ENCODE measurements at regions not wholly inside any gene's neighbourhood (a gene's known extent, or its start where the extent isn't known, plus 50 kb on each side); places are given as distances from the start of the nearest gene placed in this dataset.

- DNase-seq, result no peak
Observed at GRCh38 chr2:125070726-125071505, 1045.8 kb downstream of the CNTNAP5 start.

- no peak for DNase-seq
Observed at GRCh38 chr2:125073440-125073839, 1048.4 kb downstream of the CNTNAP5 start.

- DNase-seq, result no peak
Observed at GRCh38 chr2:125085904-125086303, 1060.8 kb downstream of the CNTNAP5 start.

DNA sequence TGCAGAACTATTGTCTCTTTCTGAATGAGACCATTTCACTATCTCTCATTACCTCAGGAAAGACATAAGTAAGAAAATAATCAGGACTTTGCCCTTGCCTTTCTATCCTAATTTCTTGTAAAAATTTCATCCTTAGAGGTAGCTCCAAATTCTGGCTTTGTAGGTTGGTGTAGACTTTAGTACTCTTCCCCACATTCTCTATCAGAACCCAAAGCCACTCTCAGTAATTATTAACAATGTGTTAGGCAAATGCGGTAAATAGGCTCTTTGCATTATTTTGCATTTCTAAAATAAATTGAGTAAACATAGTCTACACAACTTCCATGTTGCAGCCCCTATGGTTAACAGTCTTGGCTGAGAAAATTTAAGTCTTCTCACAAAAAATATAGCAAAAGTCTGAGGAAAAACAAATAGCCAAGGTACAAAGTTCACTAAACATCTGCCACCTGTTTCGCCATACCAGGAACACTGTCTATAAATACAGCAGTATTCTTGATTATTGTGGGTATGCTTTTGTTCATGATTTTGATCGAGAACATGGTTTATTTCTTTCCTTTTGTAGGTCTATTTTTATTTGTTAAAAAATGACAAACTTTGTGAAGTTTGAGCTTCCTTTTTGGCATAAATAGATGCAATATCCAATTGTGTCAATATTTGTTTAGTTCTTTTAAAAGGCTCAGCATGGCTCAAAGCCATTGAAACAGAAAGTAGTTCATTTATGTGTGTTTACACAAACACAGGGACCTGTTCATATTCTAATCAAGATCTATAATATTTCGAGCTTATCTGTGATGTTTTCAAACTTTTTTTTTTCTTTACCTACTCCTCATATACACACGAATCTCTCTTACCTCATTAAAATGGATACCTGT is 1061.5 kb downstream of the CNTNAP5 start:
- DNase-seq, result no peak

GRCh38 chr2:125092276-125093009 is 1067.4 kb downstream of the CNTNAP5 start:
- no peak for DNase-seq

DNA sequence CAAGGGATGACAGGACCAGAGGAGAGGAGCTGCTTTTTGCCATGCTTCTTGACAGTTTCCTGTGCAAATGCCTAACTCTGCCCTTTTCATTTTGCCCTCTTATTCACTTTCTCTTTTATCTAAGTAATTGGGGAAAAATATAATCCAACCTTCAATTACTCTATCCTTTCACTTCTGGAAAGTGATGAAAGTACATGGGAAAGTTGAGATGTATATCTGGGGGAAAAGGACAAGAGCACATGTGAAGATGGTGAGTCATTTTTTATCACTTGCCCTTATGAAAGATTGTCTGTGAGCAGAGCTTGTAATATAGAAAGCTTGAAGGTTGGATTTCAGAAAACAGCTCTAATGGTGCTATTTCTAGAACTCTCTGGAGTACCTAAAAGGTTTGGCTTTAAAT is 1070.7 kb downstream of the CNTNAP5 start:
- no peak for DNase-seq

- no peak for DNase-seq
Observed at GRCh38 chr2:125106710-125107109, 1081.6 kb downstream of the CNTNAP5 start.

- no peak for DNase-seq
Observed at GRCh38 chr2:125107446-125107845, 1082.4 kb downstream of the CNTNAP5 start.

- DNase-seq, result no peak
Observed at GRCh38 chr2:125108251-125108650, 1083.2 kb downstream of the CNTNAP5 start.

DNA sequence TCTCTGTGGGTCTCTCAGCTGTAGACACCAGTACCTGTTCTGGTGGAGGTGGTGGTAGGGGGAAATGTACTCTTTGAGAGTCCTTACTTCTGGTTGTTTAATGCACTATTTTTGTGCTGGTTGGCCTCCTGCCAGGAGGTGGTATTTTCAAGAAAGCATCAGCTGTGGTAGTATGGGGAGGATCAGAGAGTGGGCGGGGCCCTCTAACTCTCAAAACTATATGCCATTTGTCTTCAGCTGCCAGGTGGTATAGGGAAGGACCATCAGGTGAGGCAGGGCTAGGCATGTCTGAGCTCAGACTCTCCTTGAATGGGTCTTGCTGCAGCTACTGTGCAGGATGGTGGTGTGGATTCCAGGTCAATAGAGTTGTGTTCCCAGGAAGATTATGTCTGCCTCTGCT is 1100.8 kb downstream of the CNTNAP5 start:
- no peak for DNase-seq

- no peak for DNase-seq
Observed at GRCh38 chr2:125160947-125161346, 1135.9 kb downstream of the CNTNAP5 start.

- DNase-seq, result no peak
Observed at GRCh38 chr2:125167152-125167551, 1142.1 kb downstream of the CNTNAP5 start.

GRCh38 chr2:125167820-125168219 is 1142.7 kb downstream of the CNTNAP5 start:
- DNase-seq, result no peak

DNA sequence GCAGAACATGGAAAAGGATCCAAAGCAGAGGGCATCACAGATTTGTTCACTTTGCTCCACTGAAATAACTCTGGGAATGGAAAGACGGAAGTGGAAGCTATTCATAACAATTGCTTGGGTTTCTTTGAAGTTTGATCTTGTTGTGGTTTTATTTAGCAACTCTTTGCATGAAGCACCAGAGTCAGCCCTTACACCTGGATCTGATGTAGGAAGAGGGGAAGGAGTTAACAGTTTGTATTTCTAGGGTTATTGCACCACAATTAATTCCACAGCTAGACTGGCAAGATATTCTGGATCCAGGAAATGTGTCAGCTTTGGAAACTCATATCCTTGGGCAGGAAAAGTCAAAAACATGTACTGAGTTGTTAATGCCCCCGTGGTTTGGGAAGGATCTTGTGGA is 1143.4 kb downstream of the CNTNAP5 start:
- DNase-seq, result no peak

- no peak for DNase-seq
Observed at GRCh38 chr2:125169022-125169763, 1144.1 kb downstream of the CNTNAP5 start.

- DNase-seq, result no peak
Observed at GRCh38 chr2:125169764-125170146, 1144.7 kb downstream of the CNTNAP5 start.

DNA sequence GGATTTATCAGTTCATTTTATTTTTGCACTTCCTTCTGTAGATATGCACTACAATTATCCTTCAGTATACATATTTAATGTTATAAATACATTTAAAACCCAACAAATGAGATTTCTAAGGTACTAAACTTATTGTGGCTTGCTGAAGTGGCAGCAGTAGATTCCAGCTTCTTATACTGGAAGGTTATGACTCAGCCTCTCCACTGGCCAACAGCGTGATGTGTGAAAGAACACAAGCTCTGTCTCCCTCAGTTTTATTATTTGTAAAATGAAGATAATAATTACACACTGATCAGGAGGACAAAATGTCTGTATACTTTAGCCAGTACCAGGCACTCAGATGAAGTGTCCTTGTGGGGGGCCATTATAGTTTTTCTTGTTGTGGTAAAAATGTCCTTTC is 1147.1 kb downstream of the CNTNAP5 start:
- no peak for DNase-seq

DNA sequence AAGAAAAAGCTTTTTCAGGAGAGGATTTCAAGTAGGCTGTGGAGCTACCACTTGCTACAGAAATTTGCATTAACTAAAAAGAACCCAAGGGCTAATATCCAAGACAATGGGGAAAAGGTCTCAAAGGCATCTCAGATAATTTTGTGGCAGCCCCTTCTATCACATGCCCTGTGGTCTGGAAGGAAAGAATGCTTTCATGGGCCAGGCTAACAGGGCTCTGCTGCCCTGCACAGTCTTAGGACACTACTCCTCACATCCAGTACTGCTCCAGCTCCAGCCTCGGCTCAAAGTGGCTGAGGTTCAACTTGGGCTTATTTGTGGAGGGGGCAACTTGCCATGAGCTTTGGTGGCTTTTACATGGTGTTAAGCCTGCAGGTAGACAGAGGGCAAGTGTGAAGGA is 1150.3 kb downstream of the CNTNAP5 start:
- DNase-seq, result no peak

- DNase-seq, result no peak
Observed at GRCh38 chr2:125185691-125186270, 1160.7 kb downstream of the CNTNAP5 start.

DNA sequence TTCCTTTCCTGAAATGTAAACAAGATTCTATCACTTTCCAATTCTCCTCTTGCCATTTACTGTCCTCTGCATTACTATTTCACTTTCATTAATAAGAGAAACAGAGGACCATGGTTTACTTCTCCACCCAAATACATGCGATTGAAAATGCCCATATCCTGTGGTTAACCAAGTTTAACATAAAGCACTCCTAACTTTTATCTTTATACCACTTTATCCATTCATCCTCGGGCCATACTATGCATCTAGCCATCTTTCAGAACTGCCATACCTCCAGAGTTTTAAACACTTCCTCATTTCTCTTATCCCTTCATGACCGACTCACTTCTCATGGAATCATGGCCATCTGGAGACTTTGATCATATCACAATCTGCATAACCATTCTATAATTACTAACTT is 1182.3 kb downstream of the CNTNAP5 start:
- DNase-seq, result no peak

DNA sequence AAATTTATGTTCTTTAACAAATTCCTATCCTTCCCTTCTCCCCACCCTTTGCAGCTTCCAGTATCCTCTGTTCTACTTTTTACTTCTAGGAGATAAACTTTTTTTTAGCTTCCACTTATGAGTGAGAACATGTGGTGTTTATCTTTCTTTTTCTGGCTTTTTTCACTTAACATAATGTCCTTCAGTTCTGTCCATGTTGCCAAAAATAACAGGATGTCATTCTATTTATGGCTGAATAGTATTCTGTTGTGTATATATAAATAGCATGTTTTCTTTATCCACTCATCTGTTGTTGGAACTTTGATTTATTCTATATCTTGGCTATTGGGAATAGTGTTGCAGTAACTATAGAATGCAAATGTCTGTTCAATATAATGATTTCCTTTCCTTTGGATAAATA is 1191.2 kb downstream of the CNTNAP5 start:
- DNase-seq, result no peak

DNA sequence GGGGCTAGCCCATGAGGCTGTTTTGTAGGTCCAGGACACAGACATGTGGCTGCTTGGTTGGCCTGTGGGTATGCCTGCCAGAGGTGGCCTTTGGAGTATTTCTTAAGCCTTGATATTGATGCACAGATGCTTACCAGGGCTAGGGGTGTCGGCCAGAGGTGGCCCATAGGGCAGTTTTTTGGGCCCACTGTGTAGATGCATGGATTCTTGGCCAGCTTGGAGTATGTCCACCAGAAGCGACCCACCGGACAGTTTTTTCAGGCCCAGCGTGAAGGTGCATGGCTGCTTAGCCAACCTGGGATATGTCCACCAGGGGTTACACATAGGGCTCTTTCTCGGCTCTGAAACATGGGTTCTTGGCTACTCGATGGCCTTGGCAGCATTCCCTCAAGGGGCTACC is 1199.1 kb downstream of the CNTNAP5 start:
- no peak for DNase-seq

Data from CD4-positive, alpha-beta T cell treated with Interleukin-4 for 1 hour (primary cell).